ENCODE measurements at regions not wholly inside any gene's neighbourhood (a gene's known extent, or its start where the extent isn't known, plus 50 kb on each side); places are given as distances from the start of the nearest gene placed in this dataset.

GRCh38 chr6:119476554-119476953 is 127.0 kb upstream of the MAN1A1 start:
- H3K36me3 Mint-ChIP-seq (ENCODE audit: low read depth) = no peaks in the 10 kb centered on the region
- TF ChIP-seq CTCF (conservative IDR thresholded peaks at IDR 0.05) = no peak

GRCh38 chr6:119476024-119476423 is 126.5 kb upstream of the MAN1A1 start:
- Histone ChIP-seq H3K9me3 (ENCODE audit: control insufficient read depth, low read length) (no peaks in the 10 kb centered on the region), H3K4me3 (ENCODE audit: low read length) (no peak overlapping the region), H3K36me3 (ENCODE audit: control insufficient read depth, insufficient read depth, low read length) (no peaks in the 10 kb centered on the region), H3K27ac (ENCODE audit: low read depth, low read length) (no peak overlapping the region), H3K27me3 (ENCODE audit: control insufficient read depth, insufficient read depth, low read length, poor library complexity, severe bottlenecking) (no peaks in the 10 kb centered on the region), H3K4me1 (ENCODE audit: control insufficient read depth, insufficient read depth, low read length) (no peaks in the 10 kb centered on the region), H3K9ac (ENCODE audit: extremely low read depth, low read length, poor library complexity, severe bottlenecking) (no peak overlapping the region)
- H3K27ac Mint-ChIP-seq = no peak overlapping the region
- no peaks in the 10 kb centered on the region for H3K36me3 Mint-ChIP-seq (ENCODE audit: low read depth)
- TF ChIP-seq CTCF (conservative IDR thresholded peaks at IDR 0.05) = no peak
- no peak overlapping the region for H3K4me3 Mint-ChIP-seq
- H3K4me1 Mint-ChIP-seq = peaks cover 11% of the 10 kb centered on the region
- DNase-seq = no peak
- WGBS, 2 experiments (ENCODE audit: insufficient coverage in 1 of 2, insufficient read length in 1 of 2) = 88 to 90% methylated on average over 1 to 2 of the region's 2 CpGs
- H3K27me3 Mint-ChIP-seq (ENCODE audit: insufficient read depth) = no peaks in the 10 kb centered on the region
- H3K9me3 Mint-ChIP-seq = no peaks in the 10 kb centered on the region

More at GRCh38 chr6:119476554-119476953, 127.0 kb upstream of the MAN1A1 start:
- H3K9me3 Mint-ChIP-seq = no peaks in the 10 kb centered on the region
- Histone ChIP-seq H3K4me1 (ENCODE audit: control insufficient read depth, insufficient read depth, low read length) (no peaks in the 10 kb centered on the region), H3K36me3 (ENCODE audit: control insufficient read depth, insufficient read depth, low read length) (no peaks in the 10 kb centered on the region), H3K27ac (ENCODE audit: low read depth, low read length) (no peak overlapping the region), H3K9ac (ENCODE audit: extremely low read depth, low read length, poor library complexity, severe bottlenecking) (no peak overlapping the region), H3K9me3 (ENCODE audit: control insufficient read depth, low read length) (no peaks in the 10 kb centered on the region), H3K4me3 (ENCODE audit: low read length) (no peak overlapping the region), H3K27me3 (ENCODE audit: control insufficient read depth, insufficient read depth, low read length, poor library complexity, severe bottlenecking) (no peaks in the 10 kb centered on the region)
- no peak overlapping the region for H3K27ac Mint-ChIP-seq
- no peaks in the 10 kb centered on the region for H3K27me3 Mint-ChIP-seq (ENCODE audit: insufficient read depth)
- H3K4me1 Mint-ChIP-seq = peaks cover 11% of the 10 kb centered on the region
- no peak overlapping the region for H3K4me3 Mint-ChIP-seq
- DNase-seq = no peak
- 61 to 82% methylated on average over 2 to 4 of the region's 4 CpGs for WGBS, 2 experiments (ENCODE audit: insufficient coverage in 1 of 2, insufficient read length in 1 of 2)

- WGBS, 2 experiments (ENCODE audit: insufficient coverage in 1 of 2, insufficient read length in 1 of 2) = 64% methylated on average over 3 of the region's 3 CpGs; no CpG with 5 or more reads in 1 of the 2 experiments
- Histone ChIP-seq H3K27me3 (ENCODE audit: control insufficient read depth, insufficient read depth, low read length, poor library complexity, severe bottlenecking) (peaks cover 37% of the 10 kb centered on the region), H3K27ac (ENCODE audit: low read depth, low read length) (no peak overlapping the region), H3K9me3 (ENCODE audit: control insufficient read depth, low read length) (no peaks in the 10 kb centered on the region), H3K4me3 (ENCODE audit: low read length) (no peak overlapping the region), H3K36me3 (ENCODE audit: control insufficient read depth, insufficient read depth, low read length) (no peaks in the 10 kb centered on the region), H3K4me1 (ENCODE audit: control insufficient read depth, insufficient read depth, low read length) (no peaks in the 10 kb centered on the region), H3K9ac (ENCODE audit: extremely low read depth, low read length, poor library complexity, severe bottlenecking) (no peak overlapping the region)
- peaks cover 5% of the 10 kb centered on the region for H3K4me1 Mint-ChIP-seq
- H3K27ac Mint-ChIP-seq = no peak overlapping the region
- no peak overlapping the region for H3K4me3 Mint-ChIP-seq
- H3K9me3 Mint-ChIP-seq = no peaks in the 10 kb centered on the region
- no peaks in the 10 kb centered on the region for H3K36me3 Mint-ChIP-seq (ENCODE audit: low read depth)
- no peak for TF ChIP-seq CTCF (conservative IDR thresholded peaks at IDR 0.05)
- no peak for DNase-seq
- peaks cover 9% of the 10 kb centered on the region for H3K27me3 Mint-ChIP-seq (ENCODE audit: insufficient read depth)
Observed at GRCh38 chr6:119470893-119471542, 121.5 kb upstream of the MAN1A1 start.
